AG04449 (cell line): ENCODE measurements at regions not wholly inside any gene's neighbourhood (a gene's known extent, or its start where the extent isn't known, plus 50 kb on each side); places are given as distances from the start of the nearest gene placed in this dataset.

Experiments used
- CTCF ChIA-PET: fragments of 350-600 bp; formaldehyde crosslinking; extraction: SDS; loops from one replicate; lab custom pipeline; 2021; ENCODE audit warnings: antibody characterized with exemption; lab: Yijun Ruan, JAX
- POLR2A ChIA-PET: fragments of 400-600, 350-600 bp; formaldehyde crosslinking; extraction: SDS; loops from one replicate; lab custom pipeline; 2020; ENCODE audit warnings: antibody characterized with exemption, inconsistent platforms; lab: Yijun Ruan, JAX
- DNase-seq: peaks from one replicate; pipeline ENCODE4 v3.0.0-alpha.2; 2010; ENCODE audit warnings: low read depth, low spot score
- H3K4me3 ChIP-seq: 2 replicates; pipeline ENCODE4 v1.5.1; 2011; ENCODE audit warnings: low read depth, mild to moderate bottlenecking, control low read depth, low read length
- CTCF ChIP-seq: IDR thresholded peaks from one replicate; pipeline ENCODE4 v1.5.1; 2011; ENCODE audit warnings: mild to moderate bottlenecking, moderate library complexity, low read length, control low read depth, inconsistent platforms; ENCODE audit not compliant: insufficient read depth; ENCODE audit errors: missing control alignments

GRCh38 chr2:226584518-226585055 is 215.0 kb downstream of the IRS1 start:
- no peak for TF ChIP-seq CTCF
- DNase-seq = no peak
- ChIA-PET CTCF (no interaction called here), POLR2A (no interaction called here)
- no peak overlapping the region for H3K4me3 ChIP-seq

DNA sequence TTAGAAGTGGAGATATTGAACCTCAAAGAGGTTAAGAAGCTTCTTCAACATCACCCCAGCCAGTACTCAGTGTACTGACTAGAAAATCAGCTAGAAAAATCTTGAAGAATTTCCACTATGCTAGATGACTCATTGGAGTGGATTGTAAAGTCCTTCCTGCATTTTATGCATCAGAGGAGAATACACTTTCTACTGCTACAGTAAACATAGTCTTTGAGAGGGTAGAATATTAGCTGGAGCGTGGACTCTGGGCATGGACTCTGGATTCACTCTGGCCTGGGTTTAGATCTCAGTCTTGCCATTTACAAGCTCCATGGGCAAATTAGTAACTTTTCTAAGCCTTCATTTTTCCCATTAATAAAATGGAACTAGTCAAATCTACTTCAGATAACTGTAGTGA is 215.9 kb downstream of the IRS1 start:
- ChIA-PET POLR2A (no interaction called here), CTCF (interaction anchor here (1.0 kb wide), 2 partner anchors 17 to 219 kb away, joined by 3 to 4 read pairs; no protein-coding TSS in a partner anchor)
- no peak overlapping the region for H3K4me3 ChIP-seq
- peak; percentile 58 for DNase-seq
- no peak for TF ChIP-seq CTCF

- H3K4me3 ChIP-seq = no peak overlapping the region
- CTCF ChIA-PET = no interaction called here
- no peak for DNase-seq
- POLR2A ChIA-PET = no interaction called here
- no peak for TF ChIP-seq CTCF
These were observed 218.0 kb downstream of the IRS1 start for GRCh38 chr2:226581661-226582060.

DNA sequence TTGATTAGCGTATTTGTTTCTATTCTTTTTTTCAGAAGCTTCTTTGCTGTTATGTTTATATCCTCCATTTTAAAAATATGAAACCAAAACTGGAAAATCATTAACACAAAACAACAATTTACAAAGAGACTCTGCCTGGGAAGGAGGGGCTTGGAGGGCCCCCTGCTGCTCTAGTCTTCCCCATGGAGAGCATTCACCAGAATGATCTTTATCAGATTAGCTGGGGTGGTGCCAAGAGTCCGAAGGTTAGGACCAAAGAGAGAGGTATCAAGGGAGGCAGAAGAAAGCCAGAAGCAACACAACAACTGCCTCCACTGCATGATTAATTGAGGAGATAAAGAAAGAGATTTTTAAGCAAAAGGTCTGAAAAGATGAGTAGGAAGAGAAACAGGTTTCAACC is 218.6 kb downstream of the IRS1 start:
- CTCF ChIA-PET = no interaction called here
- DNase-seq = no peak

DNA sequence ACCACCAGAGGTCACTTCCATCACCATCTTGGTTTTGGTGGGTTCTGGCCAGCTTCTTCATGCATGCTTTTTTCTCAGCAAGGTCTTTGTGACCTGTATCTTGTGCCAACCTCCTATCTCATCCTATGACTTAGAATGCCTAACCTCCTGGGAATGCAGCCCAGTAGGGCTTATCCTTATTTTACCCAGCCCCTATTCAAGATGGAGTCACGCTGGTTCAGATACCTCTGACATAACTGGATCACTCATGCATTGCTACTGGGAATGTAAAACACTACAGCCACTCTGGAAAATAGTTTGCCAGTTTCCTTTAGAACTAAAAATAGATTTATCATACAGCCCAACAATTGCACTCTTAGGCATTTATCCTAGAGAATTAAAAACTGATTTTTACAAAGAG is 219.2 kb downstream of the IRS1 start:
- ChIA-PET POLR2A (no interaction called here), CTCF (interaction anchor here (1.4 kb wide), 1 partner anchor 51 kb away, joined by 4 read pairs; no protein-coding TSS in a partner anchor)
- no peak overlapping the region for H3K4me3 ChIP-seq
- no peak for DNase-seq
- no peak for TF ChIP-seq CTCF

More for the DNA sequence above, 218.6 kb downstream of the IRS1 start:
- no peak for TF ChIP-seq CTCF
- POLR2A ChIA-PET = no interaction called here
- no peak overlapping the region for H3K4me3 ChIP-seq

DNA sequence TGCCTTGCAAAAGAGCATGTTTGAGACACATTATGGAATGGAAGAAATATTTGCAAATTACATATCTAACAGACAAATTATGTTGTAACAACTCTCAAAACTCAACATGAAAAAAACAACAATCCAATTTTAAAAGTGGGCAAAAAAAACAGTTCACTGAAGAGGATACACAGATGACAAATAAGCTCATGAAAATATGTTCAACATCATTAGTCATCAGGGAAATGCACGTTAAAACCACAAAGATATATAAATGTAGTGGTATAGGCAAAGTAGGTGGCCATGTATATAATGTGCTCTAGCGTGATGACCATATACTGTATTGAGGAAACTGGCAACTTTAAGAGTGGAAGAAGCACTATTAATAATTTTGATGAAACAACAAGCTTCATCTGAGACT is 220.1 kb downstream of the IRS1 start:
- TF ChIP-seq CTCF = no peak
- CTCF ChIA-PET = interaction anchor here (1.4 kb wide), 1 partner anchor 50 kb away, joined by 4 read pairs; no protein-coding TSS in a partner anchor
- POLR2A ChIA-PET = no interaction called here
- no peak overlapping the region for H3K4me3 ChIP-seq
- DNase-seq = no peak
